Liver (tissue), 8 donors: ENCODE measurements at regions not wholly inside any gene's neighbourhood (a gene's known extent, or its start where the extent isn't known, plus 50 kb on each side); places are given as distances from the start of the nearest gene placed in this dataset.

Experiments used
- DNase-seq: peaks from one replicate; pipeline ENCODE4 v3.0.0-alpha.2; 2017; ENCODE audit warnings: low spot score
- H3K27ac ChIP-seq, 2 donors: one replicate each; pipeline ENCODE4 v1.7.0; 2013; ENCODE audit warnings: inconsistent platforms in 2 of 2, low read length in 2 of 2, control low read depth in 1 of 2, low read depth in 1 of 2, mild to moderate bottlenecking in 1 of 2
- H3K27me3 ChIP-seq, 4 donors: one replicate each; pipeline versions ENCODE4 v1.6.1 to v1.7.0; 2013; ENCODE audit warnings: low read length in 3 of 4, inconsistent platforms in 1 of 4, mild to moderate bottlenecking in 1 of 4, moderate library complexity in 1 of 4; ENCODE audit not compliant: control insufficient read depth in 4 of 4, insufficient read depth in 4 of 4
- H3K36me3 ChIP-seq, 4 donors: one replicate each; pipeline versions ENCODE4 v1.6.1 to v1.7.0; 2013; ENCODE audit warnings: low read length in 3 of 4, mild to moderate bottlenecking in 3 of 4, low read depth in 1 of 4, moderate library complexity in 1 of 4; ENCODE audit not compliant: control insufficient read depth in 4 of 4, insufficient read depth in 3 of 4
- H3K4me1 ChIP-seq, 4 donors: one replicate each; pipeline versions ENCODE4 v1.6.1 to v1.7.0; 2013; ENCODE audit warnings: low read length in 3 of 4, mild to moderate bottlenecking in 3 of 4, moderate library complexity in 1 of 4; ENCODE audit not compliant: control insufficient read depth in 4 of 4, insufficient read depth in 4 of 4
- H3K4me3 ChIP-seq, 3 donors: one replicate each; pipeline versions ENCODE4 v1.6.1 to v1.7.0; 2013; ENCODE audit warnings: low read length in 3 of 3, control low read depth in 1 of 3, low read depth in 1 of 3, mild to moderate bottlenecking in 1 of 3
- H3K9ac ChIP-seq, 2 donors: one replicate each; pipeline ENCODE4 v1.7.0; 2013; ENCODE audit warnings: low read length in 2 of 2, mild to moderate bottlenecking in 2 of 2, moderate library complexity in 2 of 2, control low read depth in 1 of 2, low read depth in 1 of 2
- H3K9me3 ChIP-seq, 4 donors: one replicate each; pipeline versions ENCODE4 v1.6.1 to v1.7.0; 2013; ENCODE audit warnings: low read length in 3 of 4; ENCODE audit not compliant: control insufficient read depth in 4 of 4
- CTCF ChIP-seq: fragments of 150-350 bp; IDR thresholded peaks from 2 replicates; pipeline ENCODE4 v1.5.1; 2017; ENCODE audit warnings: improper control_type of control experiment, low read depth, low read length; ENCODE audit not compliant: missing input control
- EGR1 ChIP-seq, 2 donors: IDR thresholded peaks; 2 replicates each; pipeline ENCODE4 v1.6.1; 2016 to 2018; ENCODE audit warnings: antibody characterized with exemption in 2 of 2, low read depth in 2 of 2
- HNF4G ChIP-seq: IDR thresholded peaks from 2 replicates; pipeline ENCODE4 v1.6.1; 2016; ENCODE audit warnings: antibody characterized with exemption
- JUND ChIP-seq, 2 donors: IDR thresholded peaks; 2 replicates each; pipeline ENCODE4 v1.6.1; 2016; ENCODE audit warnings: antibody characterized with exemption in 2 of 2
- NR2F2 ChIP-seq: IDR thresholded peaks from 2 replicates; pipeline ENCODE4 v1.6.1; 2016; ENCODE audit warnings: antibody characterized with exemption
- RAD21 ChIP-seq, 2 donors: IDR thresholded peaks; 2 replicates each; pipeline ENCODE4 v1.6.1; 2016; ENCODE audit warnings: antibody characterized with exemption in 2 of 2, mild to moderate bottlenecking in 2 of 2
- REST ChIP-seq: IDR thresholded peaks from 2 replicates; pipeline ENCODE4 v1.6.1; 2016; ENCODE audit warnings: antibody characterized with exemption, mild to moderate bottlenecking
- RXRA ChIP-seq, 2 donors: IDR thresholded peaks; 2 replicates each; pipeline ENCODE4 v1.6.1; 2017 to 2018; ENCODE audit warnings: antibody characterized with exemption in 2 of 2, mild to moderate bottlenecking in 1 of 2
- TAF1 ChIP-seq: conservative IDR thresholded peaks from 2 replicates; pipeline ENCODE4 v1.6.1; 2016; ENCODE audit warnings: antibody characterized with exemption, mild to moderate bottlenecking
- YY1 ChIP-seq: IDR thresholded peaks from 2 replicates; pipeline ENCODE4 v1.6.1; 2016; ENCODE audit warnings: antibody characterized with exemption, mild to moderate bottlenecking
- ZBTB33 ChIP-seq: IDR thresholded peaks from 2 replicates; pipeline ENCODE4 v1.6.1; 2016; ENCODE audit warnings: antibody characterized with exemption
- WGBS: extraction: QIAGEN DNeasy Blood & Tissue Kit; methylation state at CpG from one replicate; pipeline ENCODE4 v1.1.7; 2013; 5-methylcytosine and 5-hydroxymethylcytosine counted together
- donor health status: healthy.
- donor health status: healthy.
- donor health status: healthy.
- donor health status: healthy.
- donor health status: healthy.

DNA sequence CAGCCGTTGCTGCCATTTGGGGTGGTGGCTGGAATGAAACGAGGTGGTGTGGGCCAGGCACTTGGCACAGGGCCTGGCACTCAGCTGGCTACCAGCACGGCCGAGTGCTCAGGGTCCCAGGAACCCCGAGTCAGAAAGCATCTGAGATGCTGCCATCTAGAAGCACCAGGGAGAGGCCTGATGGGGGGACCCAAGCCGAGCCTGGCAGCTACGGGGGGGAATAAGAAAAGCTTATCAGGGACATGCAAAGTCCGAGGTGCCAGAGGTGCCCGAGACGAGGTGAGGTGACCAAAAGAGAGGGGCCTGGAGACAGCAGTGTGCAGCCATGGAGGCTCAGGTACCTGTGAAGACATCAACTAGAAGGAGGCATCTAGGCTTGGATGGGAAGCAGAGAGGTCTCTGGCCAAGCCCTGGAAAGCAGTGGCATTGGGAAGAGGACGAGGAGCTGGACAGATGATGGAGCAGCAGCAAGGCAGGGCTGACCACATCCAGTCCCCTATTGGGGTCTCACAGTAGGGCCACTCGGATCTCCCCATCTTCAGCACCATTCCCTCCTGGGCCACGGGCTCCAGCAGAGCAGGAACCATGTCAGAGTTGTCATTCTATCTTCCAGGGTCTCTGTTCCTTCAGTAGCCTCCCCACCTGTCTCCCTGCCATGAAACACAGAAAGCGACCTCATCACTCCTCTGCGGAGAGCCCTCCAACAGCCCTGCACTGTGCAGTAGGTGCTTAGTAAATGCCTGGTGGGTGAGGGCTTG lies 59.3 kb upstream of the DIO3 start (continued):
- no peak for TF ChIP-seq YY1
- no peak for TF ChIP-seq ZBTB33
- TF ChIP-seq RAD21 (IDR thresholded peaks at IDR 0.05): no peak
- no peak for TF ChIP-seq NR2F2
- TF ChIP-seq RXRA (IDR thresholded peaks at IDR 0.05): no peak

GRCh38 chr14:101502761-101503392 lies 58.4 kb upstream of the DIO3 start:
- Histone ChIP-seq H3K27me3 (no peaks in the 10 kb centered on the region), H3K4me3 (no peak overlapping the region), H3K9me3 (no peaks in the 10 kb centered on the region), H3K27ac (no peak overlapping the region), H3K4me1 (peaks cover 4 to 27% (median 21%) of the 10 kb centered on the region in 4 donors), H3K36me3 (no peaks in the 10 kb centered on the region), H3K9ac (no peak overlapping the region)
- DNase-seq: no peak
- TF ChIP-seq RAD21 (IDR thresholded peaks at IDR 0.05) (no peak), HNF4G (no peak), EGR1 (IDR thresholded peaks at IDR 0.05; ENCODE audit: low read depth in 2 of 2) (no peak), JUND (IDR thresholded peaks at IDR 0.05) (no peak), RXRA (IDR thresholded peaks at IDR 0.05) (no peak), YY1 (no peak), TAF1 (no peak), CTCF (no peak), NR2F2 (no peak), REST (no peak), ZBTB33 (no peak)
- 93% methylated on average over 18 of the region's 18 CpGs for WGBS
